ENCODE measurements at regions not wholly inside any gene's neighbourhood (a gene's known extent, or its start where the extent isn't known, plus 50 kb on each side); places are given as distances from the start of the nearest gene placed in this dataset.

- no peak for ATAC-seq
These were observed 114.7 kb upstream of the AHR start for GRCh38 chr7:17183630-17184328.

DNA sequence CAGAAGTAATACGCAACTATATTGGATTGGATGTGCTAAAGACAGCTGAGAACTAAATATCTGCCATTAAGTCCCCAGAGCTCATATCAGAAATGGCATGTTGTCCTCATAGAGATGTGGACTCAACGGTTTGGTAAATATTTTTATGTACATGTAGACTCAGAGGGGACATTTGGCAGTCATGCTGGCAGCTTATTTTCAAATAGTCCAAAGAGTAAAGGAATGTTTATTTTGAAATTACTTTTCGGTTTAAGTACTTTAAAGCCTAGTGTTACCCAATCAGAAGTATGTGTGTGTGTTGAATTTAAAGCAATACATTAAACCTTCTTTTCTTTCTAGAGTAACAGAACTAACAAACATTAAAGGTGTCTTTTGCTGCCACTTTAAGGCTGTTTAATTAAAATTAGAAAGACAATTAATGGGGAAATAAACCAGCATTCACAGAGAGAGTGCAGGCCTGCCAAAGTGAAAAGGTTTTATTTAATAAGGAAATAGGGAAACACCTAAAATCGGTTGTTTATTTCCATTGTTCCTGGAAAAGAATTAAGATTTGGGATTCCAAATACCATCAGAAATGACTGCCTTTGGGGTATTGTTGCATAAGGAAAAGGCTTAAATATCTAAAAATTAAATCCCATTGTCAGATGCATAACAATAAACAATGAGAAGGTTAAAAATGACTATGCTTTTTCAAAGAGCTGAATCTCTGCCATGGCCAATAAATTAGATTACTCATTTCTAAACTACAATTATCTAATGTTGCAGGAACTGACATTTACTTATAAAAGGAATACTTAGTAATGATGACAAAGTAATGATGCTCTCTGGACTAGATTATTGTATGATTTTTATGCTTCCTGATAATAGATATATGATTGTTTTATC is 113.4 kb upstream of the AHR start:
- ATAC-seq = peak; percentile 61 to 69

- peak; percentile 68 to 79 for ATAC-seq
These were observed 112.8 kb upstream of the AHR start for GRCh38 chr7:17185690-17186070.

- no peak for ATAC-seq
These were observed 111.5 kb upstream of the AHR start for GRCh38 chr7:17186745-17187530.

- ATAC-seq = no peak
These were observed 103.8 kb upstream of the AHR start for GRCh38 chr7:17194656-17195055.

DNA sequence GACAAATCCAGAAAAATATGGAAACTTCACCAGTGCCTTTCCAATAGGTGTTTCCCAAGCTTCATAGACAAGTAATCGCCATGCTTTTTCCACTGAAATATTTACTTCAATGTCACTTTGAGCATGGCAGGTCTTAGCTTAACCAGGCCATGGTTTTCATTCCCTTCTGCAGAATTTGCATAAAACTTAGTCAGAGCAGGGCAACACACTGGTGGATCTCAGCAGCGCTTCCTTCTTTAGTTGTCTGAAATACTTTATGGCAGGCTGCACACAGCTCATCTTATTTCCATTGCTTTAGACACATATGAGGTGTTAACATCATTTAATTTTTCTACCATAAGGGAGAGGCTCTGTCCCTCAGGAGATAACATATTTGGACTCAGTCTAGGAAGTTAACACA is 102.9 kb upstream of the AHR start:
- peak in 1 of 2 donors; percentile 49 for ATAC-seq

DNA sequence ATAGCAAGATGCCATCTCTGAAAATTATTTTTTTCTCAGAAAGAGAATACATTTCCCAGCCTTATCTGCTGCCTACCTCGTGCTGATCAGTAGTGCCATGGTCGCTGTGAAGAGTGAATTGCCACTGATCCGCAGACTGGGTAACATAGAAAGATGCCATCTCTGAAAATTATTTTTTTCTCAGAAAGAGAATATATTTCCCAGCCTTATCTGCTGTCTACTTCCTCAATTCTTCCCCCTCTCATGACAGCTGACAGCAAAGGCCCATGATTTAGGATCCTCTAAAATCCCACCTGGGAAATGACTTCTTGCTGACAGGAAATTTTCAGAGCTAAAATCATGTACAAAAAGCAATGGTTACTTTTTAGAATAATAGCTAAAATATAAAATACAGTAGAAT is 92.5 kb upstream of the AHR start:
- ATAC-seq = no peak

- no peak for ATAC-seq
These were observed 92.0 kb upstream of the AHR start for GRCh38 chr7:17206349-17206905.

DNA sequence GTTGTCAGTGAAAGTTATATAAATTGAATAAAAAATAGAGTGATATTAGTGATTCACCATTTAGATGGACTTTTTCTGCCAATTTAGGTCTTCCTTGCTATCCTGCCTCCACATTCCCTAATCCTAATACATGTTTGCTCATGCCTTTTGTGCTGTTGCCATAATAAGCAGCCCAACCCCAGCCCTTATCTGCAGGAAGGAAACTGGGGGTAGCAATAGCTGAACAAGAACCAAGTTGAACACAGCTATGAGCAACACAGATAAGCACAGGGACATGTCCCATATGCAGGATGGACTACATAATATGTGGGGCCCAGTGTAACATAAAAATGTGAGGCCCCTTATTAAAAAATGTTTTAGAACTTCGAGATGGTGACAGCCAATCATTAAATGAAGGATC is 91.2 kb upstream of the AHR start:
- ATAC-seq = no peak

DNA sequence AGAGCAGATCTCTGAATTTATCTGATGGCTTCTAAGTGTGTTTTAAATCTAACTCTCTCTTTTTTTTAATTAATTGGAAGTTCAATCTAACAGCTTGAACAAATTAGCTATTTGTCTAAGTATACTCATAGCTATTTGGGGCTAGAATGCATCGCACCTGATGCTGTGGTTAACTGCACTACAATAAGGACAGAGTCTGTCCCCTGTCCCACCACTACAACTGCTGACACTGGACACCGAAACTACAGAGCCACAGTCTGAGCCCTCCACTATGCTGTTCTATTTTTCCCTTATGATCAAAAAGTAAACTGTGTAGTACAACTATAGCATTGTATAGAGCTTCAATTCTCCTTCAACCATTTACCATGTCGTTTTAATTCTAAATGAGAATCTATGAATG is 89.4 kb upstream of the AHR start:
- ATAC-seq = no peak

DNA sequence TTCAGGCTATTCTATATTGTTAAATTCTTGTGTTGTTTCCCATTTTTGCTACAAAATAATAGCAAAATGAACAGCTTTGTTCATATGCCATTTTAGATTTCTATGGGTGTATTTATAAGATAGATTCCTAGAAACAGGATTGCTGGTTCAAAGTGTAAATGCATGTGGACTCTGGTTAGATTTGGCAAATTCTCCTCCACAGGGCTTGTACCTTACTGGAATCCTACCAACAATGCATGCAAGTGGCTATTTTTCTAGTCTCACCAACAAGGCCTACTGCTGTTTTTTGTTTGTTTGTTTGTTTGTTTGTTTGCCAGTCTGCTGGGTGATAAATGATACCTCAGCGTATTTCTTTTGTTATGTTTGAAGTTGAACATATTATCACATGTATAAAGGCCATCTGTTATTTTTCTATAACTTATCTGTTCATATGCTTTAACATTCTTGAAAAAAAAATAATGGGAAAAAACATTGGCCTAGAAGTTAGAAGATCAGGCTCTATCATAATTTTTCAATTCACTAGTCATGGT is 87.1 kb upstream of the AHR start:
- ATAC-seq = no peak

DNA sequence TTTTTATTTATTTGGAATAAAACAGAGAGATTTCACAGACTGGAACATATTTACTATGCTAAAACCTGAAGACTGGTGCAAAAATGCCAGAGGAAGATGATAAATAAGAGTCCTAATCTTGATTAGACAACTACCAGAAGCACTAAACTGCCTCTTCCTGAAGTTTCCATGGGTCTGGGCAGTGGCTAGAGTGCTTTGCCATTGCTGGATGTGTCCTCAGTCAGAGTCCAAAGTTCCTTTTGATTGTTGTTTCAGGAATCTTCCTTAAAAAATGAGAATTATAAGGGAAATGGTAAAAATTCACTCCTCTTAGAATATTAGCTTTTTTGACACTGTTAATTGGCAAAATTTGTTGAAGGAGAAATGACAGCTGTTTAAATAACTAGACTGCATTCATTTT is 86.3 kb upstream of the AHR start:
- no peak for ATAC-seq

DNA sequence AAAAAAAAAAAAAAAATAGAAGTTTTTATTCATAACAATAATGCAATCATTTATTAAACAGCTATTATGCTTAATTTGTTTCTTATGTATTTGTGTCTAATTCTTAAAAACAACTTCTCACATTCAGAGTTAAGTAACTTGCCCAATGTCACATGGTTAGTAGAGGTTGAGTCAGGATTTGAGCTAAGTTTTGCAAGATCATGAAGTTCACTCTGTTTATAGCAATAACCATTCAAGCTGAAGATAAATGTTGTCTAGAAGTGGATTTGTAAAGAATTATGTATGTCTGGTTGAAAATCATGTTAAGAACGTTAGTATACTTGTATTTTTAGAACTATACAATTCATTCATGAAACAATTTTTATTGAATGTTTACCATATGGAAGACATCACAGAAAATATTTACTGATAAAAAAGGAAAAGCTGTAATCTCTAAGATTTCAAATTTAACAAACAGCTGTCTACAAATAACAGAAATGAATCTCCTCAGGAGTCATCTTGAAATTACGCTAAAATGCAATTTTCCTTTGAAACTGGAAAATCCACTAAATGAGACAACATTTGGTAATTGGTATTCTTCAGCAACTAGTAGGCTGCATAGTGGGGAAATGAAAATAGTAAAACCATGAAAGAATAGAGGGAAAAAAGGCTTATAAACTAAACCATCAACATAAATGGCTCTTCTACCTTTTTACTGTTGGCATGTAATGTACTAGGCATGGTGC is 70.5 kb upstream of the AHR start:
- no peak for ATAC-seq

- ATAC-seq = no peak
These were observed 69.2 kb upstream of the AHR start for GRCh38 chr7:17229228-17229627.

GRCh38 chr7:17230099-17230807 is 68.2 kb upstream of the AHR start:
- no peak for ATAC-seq

DNA sequence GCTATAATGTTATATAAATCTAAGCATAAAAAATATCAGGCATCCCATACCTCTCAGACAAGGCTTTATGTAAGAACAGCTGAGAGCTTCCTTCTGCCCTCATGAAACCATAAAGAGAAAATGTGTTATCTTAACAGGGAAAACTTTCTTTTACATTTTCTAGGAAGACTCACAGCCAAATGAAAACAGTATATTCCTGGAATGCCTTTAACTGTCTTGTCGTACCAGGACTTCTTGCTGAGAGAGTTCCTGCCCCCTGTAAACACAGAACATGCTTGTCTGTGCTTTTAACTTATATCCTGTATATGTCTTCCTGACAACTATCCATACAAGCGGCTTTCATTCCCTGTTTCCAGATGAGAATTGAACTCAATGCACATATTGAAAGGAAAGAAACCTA is 64.8 kb upstream of the AHR start:
- no peak for ATAC-seq

DNA sequence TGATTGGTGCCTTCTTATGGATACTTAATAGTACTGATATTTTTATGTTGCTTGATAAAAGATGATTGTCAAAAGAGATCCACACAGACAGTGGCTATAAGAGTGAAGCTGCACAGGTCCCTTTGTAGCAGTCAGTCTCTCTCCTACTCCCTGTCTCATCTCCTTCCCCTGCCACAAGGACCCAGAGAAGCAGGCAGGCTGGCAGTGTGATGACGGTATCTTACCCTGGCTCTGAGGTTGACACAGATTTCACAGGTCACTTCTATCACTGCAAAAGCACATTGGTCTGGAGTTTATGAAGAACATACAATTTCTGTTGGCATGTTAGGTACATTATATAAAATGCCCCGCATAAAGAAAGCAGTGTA is 64.4 kb upstream of the AHR start:
- peak; percentile 24 to 34 for ATAC-seq

DNA sequence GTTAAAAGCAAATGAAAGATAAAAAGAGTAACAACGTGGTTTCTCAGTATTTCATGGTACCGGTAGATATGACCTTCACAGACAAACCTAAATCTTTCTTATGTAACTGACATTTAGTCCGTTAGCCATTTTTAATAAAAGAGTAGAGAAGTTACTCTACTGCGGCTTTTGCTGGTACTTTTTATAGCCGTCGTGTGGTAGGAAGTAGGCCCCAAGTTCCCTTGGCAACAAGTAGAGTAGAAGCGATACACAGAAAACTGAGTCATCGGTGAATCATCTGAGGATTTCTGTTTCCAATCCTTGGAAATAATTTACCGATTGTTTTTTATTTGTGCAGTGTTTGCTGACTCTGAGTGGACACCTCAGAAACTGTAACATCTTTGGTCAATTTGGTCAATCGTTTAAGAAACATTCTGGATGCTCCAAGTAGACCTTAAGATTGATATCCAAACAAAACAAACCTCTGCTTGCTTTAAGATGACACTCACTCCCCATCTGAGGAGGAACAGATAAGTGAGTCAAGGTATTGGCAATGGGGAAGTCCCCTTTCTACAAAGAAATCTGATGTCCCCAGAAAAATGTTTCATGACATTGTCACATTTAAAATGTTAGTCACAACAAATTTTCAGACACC is 63.9 kb upstream of the AHR start:
- peak; percentile 89 to 90 for ATAC-seq

GRCh38 chr7:17236171-17236570 is 62.3 kb upstream of the AHR start:
- ATAC-seq = no peak

DNA sequence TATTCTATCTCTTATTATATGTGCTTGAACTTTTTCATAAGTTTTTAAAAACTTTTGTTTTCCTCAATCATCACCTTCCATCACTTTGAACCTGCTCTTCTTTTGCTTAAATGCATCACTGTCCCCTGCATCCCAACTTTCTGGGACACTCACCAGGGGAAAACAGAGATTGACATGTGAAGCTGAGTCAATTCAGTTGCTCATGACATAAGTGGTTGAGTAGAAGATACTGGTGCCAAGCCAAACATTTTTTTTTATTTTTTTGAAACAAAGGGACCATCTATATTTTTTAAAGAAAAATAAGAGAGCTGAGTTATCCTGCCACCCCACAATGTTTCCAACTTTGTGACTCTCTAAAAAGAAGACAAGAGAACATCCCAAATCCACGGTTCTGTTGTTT is 61.8 kb upstream of the AHR start:
- no peak for ATAC-seq

GRCh38 chr7:17239046-17239445 is 59.4 kb upstream of the AHR start:
- ATAC-seq = no peak
